ENCODE measurements at regions not wholly inside any gene's neighbourhood (a gene's known extent, or its start where the extent isn't known, plus 50 kb on each side); places are given as distances from the start of the nearest gene placed in this dataset.

DNA sequence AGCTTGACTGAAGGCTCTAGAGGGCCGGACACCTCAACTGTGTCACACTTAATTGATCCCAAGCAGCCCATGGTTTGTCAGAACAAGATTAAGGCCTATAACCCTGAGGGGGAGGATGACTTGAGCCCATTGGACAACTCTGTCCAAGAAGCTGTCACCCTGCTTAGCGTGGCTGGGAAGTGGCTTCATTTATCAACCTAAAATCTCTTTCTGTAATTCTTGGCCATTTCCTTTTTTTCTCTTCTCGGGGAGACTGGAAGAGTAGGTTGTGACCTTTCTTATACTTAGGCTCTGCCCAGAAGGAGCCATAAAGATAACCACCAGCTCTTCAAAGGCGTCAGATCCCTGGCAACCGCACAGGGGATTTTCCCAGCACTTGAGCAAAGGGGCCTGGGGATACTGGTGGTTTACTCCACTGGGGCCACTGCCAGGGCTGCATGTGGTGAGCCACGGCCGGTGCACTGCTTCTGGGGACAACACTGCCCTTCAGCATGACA is 265.5 kb downstream of the CYRIA start:
- TF ChIP-seq, protein P1, sequence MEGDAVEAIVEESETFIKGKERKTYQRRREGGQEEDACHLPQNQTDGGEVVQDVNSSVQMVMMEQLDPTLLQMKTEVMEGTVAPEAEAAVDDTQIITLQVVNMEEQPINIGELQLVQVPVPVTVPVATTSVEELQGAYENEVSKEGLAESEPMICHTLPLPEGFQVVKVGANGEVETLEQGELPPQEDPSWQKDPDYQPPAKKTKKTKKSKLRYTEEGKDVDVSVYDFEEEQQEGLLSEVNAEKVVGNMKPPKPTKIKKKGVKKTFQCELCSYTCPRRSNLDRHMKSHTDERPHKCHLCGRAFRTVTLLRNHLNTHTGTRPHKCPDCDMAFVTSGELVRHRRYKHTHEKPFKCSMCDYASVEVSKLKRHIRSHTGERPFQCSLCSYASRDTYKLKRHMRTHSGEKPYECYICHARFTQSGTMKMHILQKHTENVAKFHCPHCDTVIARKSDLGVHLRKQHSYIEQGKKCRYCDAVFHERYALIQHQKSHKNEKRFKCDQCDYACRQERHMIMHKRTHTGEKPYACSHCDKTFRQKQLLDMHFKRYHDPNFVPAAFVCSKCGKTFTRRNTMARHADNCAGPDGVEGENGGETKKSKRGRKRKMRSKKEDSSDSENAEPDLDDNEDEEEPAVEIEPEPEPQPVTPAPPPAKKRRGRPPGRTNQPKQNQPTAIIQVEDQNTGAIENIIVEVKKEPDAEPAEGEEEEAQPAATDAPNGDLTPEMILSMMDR (IDR thresholded peaks at IDR 0.05), result no peak
- TF ChIP-seq POLR2A (IDR thresholded peaks at IDR 0.05), result no peak
